Medulla oblongata (tissue), 1 donor: ENCODE measurements at regions not wholly inside any gene's neighbourhood (a gene's known extent, or its start where the extent isn't known, plus 50 kb on each side); places are given as distances from the start of the nearest gene placed in this dataset.
A peak's percentile ranks its signal among the peaks of the same experiment; 100 is the strongest.
"Not testable (repeated sequence)": the region's sequence is repeated elsewhere in the genome, so short reads cannot be mapped to it uniquely, and the experiment has no call there.

Experiments used
- DNase-seq: peaks from one replicate; pipeline ENCODE4 v3.0.0-alpha.2; 2015; ENCODE audit errors: extremely low spot score

GRCh38 chr6:112983713-112984261, 636.7 kb downstream of the RFPL4B start:
- DNase-seq: no peak

DNA sequence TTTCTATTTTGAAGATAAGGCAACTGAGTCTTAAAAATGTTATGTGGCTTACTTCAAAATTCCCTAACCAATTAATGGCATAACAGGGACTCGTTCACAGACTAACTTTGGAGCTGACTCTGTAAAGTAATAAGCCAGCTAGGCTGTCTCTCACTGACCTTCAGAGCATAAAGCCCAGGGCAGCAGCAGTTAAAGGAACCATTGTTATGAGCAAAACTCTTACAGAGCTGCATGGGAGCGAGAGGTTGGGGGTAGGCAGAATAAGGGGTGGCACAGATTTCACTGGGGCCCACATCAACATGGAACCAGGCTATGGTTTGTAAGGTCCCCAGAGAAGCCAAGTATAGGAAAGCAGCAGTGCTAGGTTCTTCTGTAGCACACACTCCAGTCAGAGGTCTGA, 637.8 kb downstream of the RFPL4B start:
- DNase-seq: no peak

DNA sequence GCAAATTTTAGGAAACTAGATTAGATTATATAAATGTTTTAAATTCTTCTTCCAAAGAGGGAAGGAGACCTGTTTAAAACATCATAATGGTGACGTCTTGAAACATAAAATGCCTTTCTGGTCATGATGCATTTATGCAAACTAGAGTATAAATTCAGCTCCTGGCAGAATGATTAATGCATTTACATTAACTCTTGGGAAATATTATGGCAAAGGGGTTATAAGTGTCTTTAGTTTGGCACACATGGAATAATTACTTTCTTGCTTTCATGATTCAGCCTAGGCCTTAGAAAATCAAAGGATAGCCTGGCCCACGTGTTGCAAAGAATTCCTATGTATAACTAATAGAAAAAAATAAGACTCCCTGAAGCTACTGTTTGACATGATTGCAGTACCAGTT, 639.2 kb downstream of the RFPL4B start:
- DNase-seq: no peak

- no peak for DNase-seq
Measured at GRCh38 chr6:112988748-112989147, 641.6 kb downstream of the RFPL4B start.

- DNase-seq: no peak
Measured at GRCh38 chr6:112990971-112991370, 643.8 kb downstream of the RFPL4B start.

GRCh38 chr6:112991912-112992311, 644.8 kb downstream of the RFPL4B start:
- no peak for DNase-seq

DNA sequence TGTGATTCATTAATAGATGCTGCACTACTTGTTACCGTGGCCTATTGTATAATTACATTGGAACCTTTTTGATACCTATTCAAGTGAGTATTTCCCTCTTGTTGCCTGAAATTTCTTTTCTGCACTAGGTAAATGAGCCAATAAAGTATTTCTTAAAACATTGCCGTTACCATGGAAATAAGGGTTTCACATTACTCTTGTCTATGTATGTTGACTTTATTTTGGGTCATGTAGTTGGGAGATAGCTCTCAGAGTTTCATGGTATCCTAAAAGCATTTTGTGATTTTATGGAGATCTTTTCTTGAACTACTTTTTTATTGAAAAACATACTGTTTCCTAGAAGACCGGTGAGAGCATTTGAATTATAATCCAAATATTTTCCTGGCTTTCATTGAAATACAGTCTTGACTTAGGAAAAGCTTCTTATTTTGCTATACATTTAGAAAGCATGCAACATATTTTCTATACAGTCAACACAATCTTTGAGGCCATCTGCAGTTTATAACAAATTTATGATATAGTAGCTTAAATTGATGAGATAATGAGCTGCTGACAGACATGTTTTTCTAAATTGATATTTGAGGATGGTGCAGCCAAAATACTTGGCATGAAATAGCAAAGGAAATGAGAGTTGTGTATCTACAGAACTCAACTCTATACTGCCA, 650.4 kb downstream of the RFPL4B start:
- DNase-seq: no peak

- DNase-seq: no peak
Measured at GRCh38 chr6:113004054-113004453, 656.9 kb downstream of the RFPL4B start.

GRCh38 chr6:113004470-113005270, 657.5 kb downstream of the RFPL4B start:
- no peak for DNase-seq

DNA sequence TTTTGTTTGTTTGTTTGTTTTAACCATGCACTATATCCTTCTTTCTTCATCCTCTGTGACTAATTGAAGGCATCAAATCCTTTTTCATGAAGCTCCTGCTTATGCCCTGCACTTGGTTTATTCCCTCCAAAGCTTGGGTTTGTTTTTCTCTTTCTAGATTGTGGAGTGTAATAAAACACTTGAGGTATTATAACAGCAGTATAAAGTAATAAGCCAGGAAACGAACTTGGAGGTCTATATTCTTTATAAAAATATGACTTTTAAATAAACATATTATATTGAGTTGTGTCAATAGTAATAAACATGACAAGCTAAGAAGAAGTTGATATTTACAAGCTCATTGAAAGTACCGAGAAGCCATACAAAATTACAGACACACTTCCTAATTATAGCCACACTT, 659.4 kb downstream of the RFPL4B start:
- DNase-seq: no peak

- DNase-seq: no peak
Measured at GRCh38 chr6:113009682-113010081, 662.6 kb downstream of the RFPL4B start.

GRCh38 chr6:113010196-113010989, 663.3 kb downstream of the RFPL4B start:
- DNase-seq: no peak

DNA sequence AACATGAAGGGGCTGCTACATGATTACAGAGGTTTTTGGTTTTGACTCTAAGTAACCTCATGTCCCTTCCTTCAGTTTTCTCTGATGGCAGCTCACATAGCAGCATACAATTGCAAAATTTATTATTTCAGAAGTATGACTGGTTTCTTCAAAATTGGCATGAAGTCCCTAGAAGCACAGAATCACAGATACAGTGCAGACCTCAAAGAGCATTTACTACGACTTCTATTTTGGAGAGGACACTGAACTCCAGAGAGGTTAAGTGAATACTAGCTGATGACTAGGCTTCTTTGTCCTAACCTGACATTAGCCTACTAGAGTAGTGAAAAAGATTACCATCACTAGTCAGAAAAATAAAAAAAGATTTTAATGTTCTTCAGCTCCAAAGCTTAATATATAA, 664.3 kb downstream of the RFPL4B start:
- DNase-seq: no peak

GRCh38 chr6:113011801-113012200, 664.7 kb downstream of the RFPL4B start:
- no peak for DNase-seq

- DNase-seq: no peak
Measured at GRCh38 chr6:113015249-113015648, 668.1 kb downstream of the RFPL4B start.

GRCh38 chr6:113017353-113017752, 670.2 kb downstream of the RFPL4B start:
- DNase-seq: no peak

GRCh38 chr6:113018351-113019151, 671.4 kb downstream of the RFPL4B start:
- DNase-seq: peak; percentile 37

DNA sequence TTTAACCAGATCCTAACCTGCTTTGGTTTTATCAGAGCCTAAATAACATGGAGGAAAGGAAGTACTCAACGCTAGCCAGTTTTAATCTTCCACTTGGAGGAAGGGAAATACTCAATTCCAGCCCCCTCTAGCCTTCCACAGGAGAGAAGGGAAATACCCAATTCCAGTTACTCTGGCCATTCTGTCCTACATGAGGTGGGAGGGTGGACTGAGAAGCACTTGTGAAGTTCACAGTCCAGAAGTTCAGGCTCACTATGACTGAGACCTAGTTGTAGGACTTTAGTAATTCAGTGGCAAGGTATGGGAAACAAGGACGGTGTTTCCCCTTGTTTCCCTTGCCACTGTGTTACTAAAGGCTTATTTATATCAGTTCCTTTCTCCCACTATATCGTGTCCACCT, 672.0 kb downstream of the RFPL4B start:
- DNase-seq: no peak

DNA sequence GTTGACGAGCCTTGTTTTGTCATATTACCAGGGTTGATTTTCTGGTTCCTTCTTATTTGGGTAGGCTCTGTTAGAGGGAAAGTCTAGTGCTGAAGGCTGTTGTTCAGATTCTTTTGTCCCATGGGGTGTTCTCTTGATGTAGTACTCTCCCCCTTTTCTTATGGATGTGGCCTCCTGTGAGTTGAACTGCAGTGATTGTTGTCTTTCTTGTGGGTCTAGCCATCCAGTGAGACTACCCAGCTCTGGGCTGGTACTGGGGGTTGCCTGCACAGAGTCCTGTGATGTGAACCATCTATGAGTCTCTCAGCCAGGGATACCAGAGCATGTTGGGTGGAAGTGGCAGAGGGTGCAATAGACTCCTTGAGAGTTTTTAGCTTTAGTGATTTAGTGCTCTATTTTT, 680.6 kb downstream of the RFPL4B start:
- no peak for DNase-seq

- DNase-seq: not testable (repeated sequence)
Measured at GRCh38 chr6:113029161-113029560, 682.0 kb downstream of the RFPL4B start.

DNA sequence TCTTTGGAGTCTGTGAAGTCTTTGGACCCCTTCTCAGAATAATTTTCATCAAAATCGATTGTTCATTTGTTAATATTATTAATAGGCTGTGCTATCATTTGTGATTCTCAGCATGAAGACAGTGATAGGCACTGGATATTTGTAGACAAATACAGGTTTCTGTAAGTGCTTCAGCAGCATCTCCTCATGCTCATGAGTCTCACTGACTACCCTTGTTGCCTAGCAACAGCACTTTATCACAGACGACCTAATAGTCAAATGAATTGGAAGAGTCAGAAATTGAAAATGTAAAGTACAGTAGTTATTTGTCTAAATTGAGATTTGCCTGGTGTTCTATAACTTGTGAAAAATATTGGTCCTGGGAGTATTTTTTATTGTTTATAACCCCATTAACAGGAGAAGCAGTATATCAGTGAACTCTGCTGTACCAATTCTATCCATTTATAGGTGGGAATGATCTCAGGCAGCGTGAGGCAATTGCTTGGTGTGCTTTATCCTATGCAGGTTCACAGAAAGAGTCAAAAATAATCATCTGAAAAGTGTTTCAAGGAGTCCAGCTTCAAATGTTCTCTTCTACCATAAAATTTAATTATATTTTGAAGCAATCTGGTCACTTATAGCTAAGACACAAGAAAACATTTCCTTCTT, 684.6 kb downstream of the RFPL4B start:
- no peak for DNase-seq
